ENCODE measurements at regions not wholly inside any gene's neighbourhood (a gene's known extent, or its start where the extent isn't known, plus 50 kb on each side); places are given as distances from the start of the nearest gene placed in this dataset.

DNA sequence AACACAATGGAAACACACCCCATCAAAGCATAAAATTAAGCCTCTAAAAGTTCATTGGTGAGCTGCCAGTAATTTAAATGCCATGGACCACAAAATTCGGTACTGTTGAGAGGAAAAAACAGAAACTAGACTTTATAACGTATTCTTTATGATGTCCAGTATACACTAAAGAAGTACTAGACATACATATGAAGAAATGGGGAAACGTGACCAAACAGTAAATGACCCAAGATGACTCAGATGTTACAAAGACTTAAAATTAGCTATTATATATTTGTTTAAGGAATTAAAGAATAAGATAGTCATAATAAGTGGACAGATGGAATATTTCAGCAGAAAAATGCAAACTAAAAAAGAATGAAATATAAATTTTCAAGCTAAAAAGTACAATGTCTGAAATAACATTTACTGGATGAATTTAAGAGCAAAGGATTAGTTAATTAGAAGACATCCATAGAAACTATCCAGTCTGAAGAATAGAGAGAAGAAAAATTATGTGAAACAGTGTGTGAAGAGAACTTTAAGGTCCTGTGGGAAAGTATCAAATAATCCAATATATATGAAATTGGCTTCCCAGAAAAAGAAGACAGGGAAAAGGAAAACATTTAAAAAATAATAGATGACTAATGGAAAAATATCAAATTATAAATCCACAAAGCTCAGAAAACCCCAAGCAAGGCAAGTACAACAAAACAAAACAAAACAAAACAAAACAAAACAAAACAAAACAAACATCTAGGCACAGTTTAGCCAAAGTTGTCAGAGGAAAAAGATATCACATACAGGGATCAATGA lies 69.4 kb downstream of the SAMD9 start:
- DNase-seq: no peak

DNA sequence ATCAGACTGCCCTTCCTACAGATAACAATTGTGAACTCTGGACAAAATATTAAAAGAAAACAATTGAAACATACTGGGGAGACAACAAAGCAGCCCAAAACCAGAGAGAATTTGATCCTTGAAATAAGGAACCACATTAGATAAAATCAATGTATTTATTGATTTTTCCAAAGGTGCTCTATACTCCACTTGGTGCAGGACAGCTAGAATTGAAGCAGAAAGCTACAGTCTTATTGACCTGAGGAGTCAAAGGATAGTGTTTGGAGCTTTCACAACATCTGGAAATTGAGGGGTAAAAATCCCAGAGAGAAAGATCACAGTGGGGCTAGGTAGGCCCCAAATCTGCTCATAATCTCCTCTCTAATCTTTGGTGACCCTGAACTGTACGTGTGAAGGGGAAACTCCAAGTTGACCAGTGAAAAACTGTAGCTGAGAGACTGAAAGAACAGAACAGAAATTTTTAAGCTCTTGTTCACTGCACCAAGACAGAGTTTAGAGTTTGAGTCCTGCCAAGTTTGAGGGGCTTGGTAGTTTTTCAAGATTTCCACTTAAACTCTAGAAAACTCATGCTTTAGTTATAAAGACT lies 70.2 kb downstream of the SAMD9 start:
- no peak for DNase-seq
- peaks cover 5% of the 10 kb centered on the region for H3K27me3 Mint-ChIP-seq
- no peak for ATAC-seq
- no peaks in the 10 kb centered on the region for H3K4me1 Mint-ChIP-seq
- no peak overlapping the region for H3K4me3 Mint-ChIP-seq
- no peak overlapping the region for H3K27ac Mint-ChIP-seq
- H3K9me3 ChIP-seq (ENCODE audit: control insufficient read depth, low read length, poor library complexity, severe bottlenecking): no peaks in the 10 kb centered on the region
- H3K36me3 Mint-ChIP-seq (ENCODE audit: low read depth): no peaks in the 10 kb centered on the region

More for the DNA sequence above, 69.4 kb downstream of the SAMD9 start:
- Mint-ChIP-seq H3K36me3 (ENCODE audit: low read depth) (no peaks in the 10 kb centered on the region), H3K27ac (no peak overlapping the region), H3K27me3 (peaks cover 5% of the 10 kb centered on the region), H3K4me3 (no peak overlapping the region), H3K4me1 (peaks cover under 1% of the 10 kb centered on the region)
- no peak for ATAC-seq
- no peaks in the 10 kb centered on the region for H3K9me3 ChIP-seq (ENCODE audit: control insufficient read depth, low read length, poor library complexity, severe bottlenecking)

DNA sequence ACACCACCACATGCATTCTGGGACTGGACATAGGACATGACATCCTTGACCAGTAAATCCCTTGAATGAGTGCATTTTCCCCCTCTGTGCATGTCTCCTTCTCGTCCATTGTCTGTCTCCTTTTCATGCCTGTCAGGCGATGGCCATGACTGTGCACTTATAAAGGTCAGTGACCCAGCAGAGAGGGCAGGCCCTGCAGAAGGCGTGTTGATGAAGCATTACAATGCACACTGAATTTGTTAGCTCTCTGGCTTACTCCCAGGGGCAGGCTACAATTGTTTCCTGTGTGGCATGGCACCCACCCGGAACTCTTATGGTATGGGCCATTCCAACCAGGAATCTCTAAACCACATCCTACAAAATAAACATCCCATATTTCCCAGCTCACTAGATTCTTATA lies 71.1 kb downstream of the SAMD9 start:
- no peak overlapping the region for H3K4me3 Mint-ChIP-seq

DNA sequence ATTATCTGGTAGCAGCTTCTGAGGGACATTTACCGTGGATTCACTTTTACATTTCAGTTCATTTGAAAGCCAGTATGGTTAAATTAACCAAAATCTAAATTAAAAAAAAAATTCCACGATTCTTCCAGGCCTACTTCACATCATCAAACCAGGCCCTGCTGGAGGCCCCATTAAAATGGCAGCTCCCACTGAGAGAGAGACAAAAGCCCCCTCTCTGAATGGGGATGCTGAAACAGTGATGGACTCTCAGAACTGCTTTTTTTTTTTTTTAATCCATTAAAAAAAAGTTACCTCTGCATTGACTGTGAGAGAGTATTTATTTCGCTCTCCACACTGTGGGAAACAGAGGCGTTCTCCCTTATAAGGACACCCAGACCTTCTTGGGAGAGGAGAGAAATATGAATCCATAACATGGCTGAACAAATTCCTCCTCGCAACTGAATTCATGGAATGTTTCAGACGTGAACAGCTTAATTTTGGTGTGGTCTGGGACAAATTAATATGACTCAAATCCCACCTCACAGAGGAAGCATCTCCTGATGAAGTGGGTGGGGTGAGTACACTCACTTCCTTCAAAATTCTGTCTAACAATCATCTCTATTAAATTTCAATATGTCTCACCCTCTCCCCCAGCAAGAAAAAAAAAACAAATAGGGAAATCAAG lies 73.5 kb downstream of the SAMD9 start:
- Mint-ChIP-seq H3K27ac (no peak overlapping the region), H3K4me1 (no peaks in the 10 kb centered on the region), H3K4me3 (no peak overlapping the region), H3K36me3 (ENCODE audit: low read depth) (no peaks in the 10 kb centered on the region), H3K27me3 (peaks cover 5% of the 10 kb centered on the region)
- no peaks in the 10 kb centered on the region for H3K9me3 ChIP-seq (ENCODE audit: control insufficient read depth, low read length, poor library complexity, severe bottlenecking)
- DNase-seq (no peak), ATAC-seq (no peak)

More for the DNA sequence above, 71.1 kb downstream of the SAMD9 start:
- no peaks in the 10 kb centered on the region for H3K9me3 ChIP-seq (ENCODE audit: control insufficient read depth, low read length, poor library complexity, severe bottlenecking)
- ATAC-seq: no peak
- Mint-ChIP-seq H3K4me1 (no peaks in the 10 kb centered on the region), H3K27me3 (peaks cover 5% of the 10 kb centered on the region), H3K36me3 (ENCODE audit: low read depth) (no peaks in the 10 kb centered on the region), H3K27ac (no peak overlapping the region)
- no peak for DNase-seq

DNA sequence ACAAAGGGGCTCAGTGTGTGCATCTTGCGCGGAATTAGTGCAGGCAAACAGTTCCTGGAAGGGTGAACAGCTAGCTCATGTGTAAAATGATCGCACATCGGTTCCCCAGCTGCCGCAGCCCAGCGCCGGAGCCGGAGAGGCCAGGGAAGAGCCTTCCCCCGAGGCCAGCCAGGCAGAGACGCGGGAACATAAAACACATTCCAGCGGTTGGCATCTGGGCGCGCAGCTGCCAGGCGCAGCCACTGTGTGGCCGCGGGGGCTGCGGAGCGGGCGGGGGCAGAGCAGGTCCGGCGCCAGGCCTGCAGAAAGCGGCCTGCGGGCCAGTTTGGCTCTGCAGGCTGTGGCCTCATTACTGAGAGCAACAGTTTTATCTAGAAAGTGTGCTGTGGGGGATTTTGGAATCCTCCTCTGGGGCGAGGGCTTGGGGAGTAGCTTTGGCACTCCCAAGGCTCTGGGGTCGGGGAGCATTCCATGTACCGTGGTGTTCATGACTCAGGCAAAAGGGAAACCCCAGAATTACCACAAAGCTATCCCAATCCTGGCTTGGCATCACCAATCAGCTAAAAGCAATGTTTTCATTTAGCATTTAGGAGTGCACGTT lies 74.3 kb downstream of the SAMD9 start:
- Mint-ChIP-seq H3K27ac (no peak overlapping the region), H3K27me3 (peaks cover 5% of the 10 kb centered on the region), H3K36me3 (ENCODE audit: low read depth) (no peaks in the 10 kb centered on the region), H3K4me3 (no peak overlapping the region), H3K4me1 (no peaks in the 10 kb centered on the region)
- ATAC-seq (no peak), DNase-seq (no peak)
- H3K9me3 ChIP-seq (ENCODE audit: control insufficient read depth, low read length, poor library complexity, severe bottlenecking): no peaks in the 10 kb centered on the region

DNA sequence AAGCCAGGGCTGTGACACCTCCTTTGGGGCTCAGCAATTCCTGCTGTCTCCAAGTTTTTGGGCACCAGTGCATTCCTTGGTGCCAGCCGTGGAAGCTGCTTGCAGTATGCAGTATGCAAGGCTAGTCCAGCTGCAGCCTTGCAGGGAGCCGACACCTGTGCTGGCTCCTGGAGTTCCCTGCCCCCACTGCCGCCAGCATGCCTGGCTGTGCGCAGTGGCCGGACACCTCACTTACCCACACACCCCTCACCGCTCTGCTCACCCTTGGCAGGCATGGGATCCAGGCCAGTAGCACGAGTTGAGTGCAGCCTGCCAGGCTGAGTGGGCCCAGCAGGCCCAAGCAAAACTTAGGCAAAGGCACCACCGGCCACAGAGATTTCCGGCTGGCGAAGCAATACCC lies 77.4 kb downstream of the SAMD9 start:
- Mint-ChIP-seq H3K4me3 (no peak overlapping the region), H3K36me3 (ENCODE audit: low read depth) (no peaks in the 10 kb centered on the region), H3K27ac (no peak overlapping the region), H3K4me1 (peaks cover 5% of the 10 kb centered on the region), H3K27me3 (peaks cover 5% of the 10 kb centered on the region)
- H3K9me3 ChIP-seq (ENCODE audit: control insufficient read depth, low read length, poor library complexity, severe bottlenecking): no peaks in the 10 kb centered on the region
- no peak for ATAC-seq
- DNase-seq: no peak

DNA sequence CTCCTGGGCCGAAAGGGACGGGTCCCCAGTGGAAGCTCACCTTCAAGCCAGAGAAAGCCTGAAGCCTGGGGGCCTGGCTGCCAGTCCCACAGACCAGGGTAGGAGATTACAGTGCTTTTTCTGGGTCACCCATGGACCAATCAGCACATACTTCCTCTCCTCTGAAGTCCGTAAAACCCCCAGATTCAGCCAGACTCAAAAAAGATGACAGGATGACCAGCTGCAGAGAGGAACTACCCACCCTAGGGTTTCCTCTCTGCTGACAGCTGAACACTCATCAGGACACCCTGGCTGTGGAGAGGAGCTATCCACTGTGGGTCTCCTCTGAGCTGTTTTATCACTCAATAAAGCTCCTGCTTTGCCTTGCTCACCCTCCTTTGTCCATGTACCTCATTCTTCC lies 78.0 kb downstream of the SAMD9 start:
- no peaks in the 10 kb centered on the region for H3K9me3 ChIP-seq (ENCODE audit: control insufficient read depth, low read length, poor library complexity, severe bottlenecking)
- ATAC-seq (no peak), DNase-seq (no peak)
- Mint-ChIP-seq H3K36me3 (ENCODE audit: low read depth) (no peaks in the 10 kb centered on the region), H3K27ac (no peak overlapping the region), H3K4me3 (no peak overlapping the region), H3K4me1 (peaks cover 5% of the 10 kb centered on the region), H3K27me3 (peaks cover 4% of the 10 kb centered on the region)

DNA sequence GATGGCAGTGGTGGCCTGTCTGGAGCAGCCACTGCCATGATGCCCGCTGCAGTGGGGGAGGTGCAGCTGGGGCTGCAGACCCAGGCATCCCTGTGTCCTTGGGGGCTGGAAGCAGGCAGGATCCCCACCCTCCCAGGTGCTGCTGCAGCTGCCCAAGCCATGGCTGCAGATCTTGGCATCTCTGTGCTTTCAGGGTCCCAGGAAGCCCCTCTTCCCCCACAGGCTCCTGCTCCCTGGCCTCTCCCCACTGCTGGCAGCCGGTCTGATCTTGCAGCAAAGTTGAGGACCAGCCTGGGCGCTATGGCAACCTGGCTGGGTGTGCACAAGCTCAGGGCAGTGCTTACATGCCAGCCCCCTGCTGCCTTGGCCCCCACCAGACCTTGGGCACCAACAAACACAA lies 78.5 kb downstream of the SAMD9 start:
- Mint-ChIP-seq H3K27ac (no peak overlapping the region), H3K36me3 (ENCODE audit: low read depth) (no peaks in the 10 kb centered on the region), H3K4me3 (no peak overlapping the region), H3K27me3 (no peaks in the 10 kb centered on the region), H3K4me1 (peaks cover 5% of the 10 kb centered on the region)
- DNase-seq (no peak), ATAC-seq (no peak)
- H3K9me3 ChIP-seq (ENCODE audit: control insufficient read depth, low read length, poor library complexity, severe bottlenecking): no peaks in the 10 kb centered on the region

DNA sequence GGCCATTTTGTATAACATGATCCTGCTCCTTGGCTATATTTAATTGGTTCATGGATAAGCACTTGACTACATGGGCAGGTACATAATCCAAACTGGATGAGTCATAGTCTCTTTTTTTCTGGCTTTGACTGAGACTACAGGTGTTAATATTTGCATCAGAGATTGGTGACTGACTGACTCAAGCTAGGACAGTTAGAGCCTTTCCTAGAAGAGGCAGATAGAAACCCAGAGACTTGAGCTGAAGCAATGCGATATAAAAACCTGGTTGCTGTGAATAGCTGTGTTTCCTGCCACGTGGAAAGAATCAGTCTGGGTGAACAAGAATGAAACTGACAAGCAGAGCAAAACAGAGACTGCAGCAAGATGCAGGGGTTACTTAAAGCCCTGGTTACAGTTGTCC lies 81.0 kb downstream of the SAMD9 start:
- H3K4me3 Mint-ChIP-seq: no peak overlapping the region
- no peaks in the 10 kb centered on the region for H3K27me3 Mint-ChIP-seq
- peak overlapping the region; percentile 49 for H3K27ac Mint-ChIP-seq
- no peak for DNase-seq
- H3K9me3 ChIP-seq (ENCODE audit: control insufficient read depth, low read length, poor library complexity, severe bottlenecking): no peaks in the 10 kb centered on the region
- H3K36me3 Mint-ChIP-seq (ENCODE audit: low read depth): no peaks in the 10 kb centered on the region
- ATAC-seq: peak; percentile 50
- H3K4me1 Mint-ChIP-seq: peaks cover 5% of the 10 kb centered on the region

DNA sequence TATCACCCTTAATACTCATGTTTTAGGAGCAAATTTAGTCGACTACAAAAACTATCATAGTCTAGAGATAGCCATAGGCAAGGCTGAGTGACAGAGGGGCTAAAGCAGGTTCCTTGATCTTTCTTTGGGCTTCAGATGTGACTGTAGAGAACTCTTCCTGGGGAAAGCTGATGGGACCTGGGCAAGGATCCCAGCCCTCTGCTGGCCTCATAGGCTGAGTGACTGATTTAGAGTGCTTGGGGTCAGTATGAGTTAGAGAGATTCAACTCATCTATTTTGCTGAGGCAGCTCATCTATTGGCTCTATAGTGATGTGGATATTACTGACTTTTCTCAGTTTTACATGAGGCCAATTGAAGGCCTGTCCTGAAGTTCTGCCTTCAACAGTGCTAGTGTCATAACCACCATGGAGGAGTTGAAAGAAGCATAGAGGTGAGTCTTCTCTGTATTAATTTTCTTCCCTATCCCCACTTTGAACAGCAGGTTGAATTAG lies 81.6 kb downstream of the SAMD9 start:
- Mint-ChIP-seq H3K27ac (no peak overlapping the region), H3K4me3 (no peak overlapping the region), H3K4me1 (peaks cover 5% of the 10 kb centered on the region), H3K36me3 (ENCODE audit: low read depth) (no peaks in the 10 kb centered on the region), H3K27me3 (no peaks in the 10 kb centered on the region)
- ATAC-seq (no peak), DNase-seq (no peak)
- no peaks in the 10 kb centered on the region for H3K9me3 ChIP-seq (ENCODE audit: control insufficient read depth, low read length, poor library complexity, severe bottlenecking)

DNA sequence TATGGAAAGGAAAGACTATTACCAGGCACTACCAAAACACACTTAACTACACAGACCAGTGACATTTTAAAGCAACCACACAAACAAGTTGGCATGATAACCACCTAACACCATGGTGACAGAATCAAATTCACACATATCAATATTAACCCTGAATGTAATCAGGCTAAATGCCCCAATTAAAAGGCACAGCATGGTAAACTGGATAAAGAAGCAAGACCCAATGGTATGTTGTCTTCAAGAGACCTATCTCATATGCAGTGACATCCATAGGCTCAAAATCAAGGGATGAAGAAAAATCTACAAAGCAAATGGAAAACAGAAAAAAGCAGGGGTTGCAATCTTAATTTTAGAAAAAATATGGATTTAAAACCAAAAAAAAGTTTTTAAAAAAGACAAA lies 86.0 kb downstream of the SAMD9 start:
- Mint-ChIP-seq H3K36me3 (ENCODE audit: low read depth) (no peaks in the 10 kb centered on the region), H3K4me1 (peaks cover 1% of the 10 kb centered on the region), H3K4me3 (no peak overlapping the region), H3K27ac (no peak overlapping the region), H3K27me3 (peaks cover 15% of the 10 kb centered on the region)
- DNase-seq: no peak
- ATAC-seq: no peak
- H3K9me3 ChIP-seq (ENCODE audit: control insufficient read depth, low read length, poor library complexity, severe bottlenecking): no peaks in the 10 kb centered on the region

DNA sequence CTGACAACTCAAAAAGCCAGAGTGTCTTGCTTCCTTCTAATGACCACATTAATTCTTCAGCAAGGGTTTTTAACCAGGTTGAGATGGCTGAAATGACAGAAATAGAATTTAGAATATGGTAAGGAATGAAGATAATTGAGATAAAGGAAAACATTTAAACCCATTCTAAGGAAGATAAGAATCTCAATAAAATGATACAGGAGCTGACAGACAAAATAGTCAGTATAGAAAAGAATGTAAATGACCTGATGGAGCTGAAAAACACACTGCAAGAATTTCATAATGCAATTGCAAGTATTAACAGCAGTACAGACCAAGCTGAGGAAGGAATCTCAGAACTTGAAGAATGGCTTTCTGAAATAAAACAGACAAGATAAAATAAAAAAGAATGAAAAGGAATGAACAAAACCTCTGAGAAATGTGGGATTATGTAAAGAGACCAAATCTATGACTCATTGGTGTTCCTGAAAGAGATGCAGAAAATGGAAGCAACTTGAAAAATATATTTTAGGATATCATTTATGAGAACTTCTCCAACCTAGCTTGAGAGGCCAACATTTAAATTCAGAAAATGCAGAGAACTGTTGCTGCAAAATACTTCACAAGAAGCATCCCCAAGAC lies 87.1 kb downstream of the SAMD9 start:
- Mint-ChIP-seq H3K27me3 (peaks cover 21% of the 10 kb centered on the region), H3K4me3 (no peak overlapping the region), H3K27ac (no peak overlapping the region), H3K4me1 (no peaks in the 10 kb centered on the region), H3K36me3 (ENCODE audit: low read depth) (no peaks in the 10 kb centered on the region)
- ATAC-seq (no peak), DNase-seq (no peak)
- no peaks in the 10 kb centered on the region for H3K9me3 ChIP-seq (ENCODE audit: control insufficient read depth, low read length, poor library complexity, severe bottlenecking)

DNA sequence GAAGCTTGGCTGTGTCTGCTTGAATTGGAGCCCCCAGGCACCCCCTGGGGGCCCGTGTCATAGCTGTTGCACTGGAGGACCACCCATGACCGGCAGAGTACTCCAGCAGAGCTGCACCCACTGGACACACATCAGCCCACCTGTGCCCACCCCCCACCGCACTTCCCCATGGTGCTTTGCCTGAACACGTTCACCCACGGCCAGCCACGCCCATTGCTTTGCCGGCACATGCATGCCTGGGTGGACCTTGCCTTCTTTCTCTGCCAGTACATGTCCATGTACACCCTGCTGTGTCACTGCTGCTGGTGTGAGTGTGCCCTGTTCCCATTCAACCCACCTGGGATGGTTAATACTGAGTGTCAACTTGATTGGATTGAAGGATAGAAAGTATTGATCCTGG lies 88.7 kb downstream of the SAMD9 start:
- H3K27me3 Mint-ChIP-seq: peaks cover 29% of the 10 kb centered on the region
- H3K9me3 ChIP-seq (ENCODE audit: control insufficient read depth, low read length, poor library complexity, severe bottlenecking): no peaks in the 10 kb centered on the region
- no peak for ATAC-seq
- DNase-seq: no peak
- H3K36me3 Mint-ChIP-seq (ENCODE audit: low read depth): no peaks in the 10 kb centered on the region
- no peak overlapping the region for H3K4me3 Mint-ChIP-seq
- H3K4me1 Mint-ChIP-seq: no peaks in the 10 kb centered on the region
- no peak overlapping the region for H3K27ac Mint-ChIP-seq
